Lower leg skin (tissue), 4 donors: ENCODE measurements at regions not wholly inside any gene's neighbourhood (a gene's known extent, or its start where the extent isn't known, plus 50 kb on each side); places are given as distances from the start of the nearest gene placed in this dataset.

Experiments
- DNase-seq, 2 donors: peaks; one replicate each; pipeline ENCODE4 v3.0.0-alpha.2; 2019; ENCODE audit warnings: low spot score in 2 of 2
- H3K4me3 ChIP-seq: fragments of 200-600 bp; sonication (generic); 2 replicates; pipeline ENCODE4 v1.5.1; 2017; ENCODE audit warnings: mild to moderate bottlenecking, low read depth; ENCODE audit not compliant: poor library complexity, severe bottlenecking
- CTCF ChIP-seq, 3 donors: fragments of 450-650 bp; IDR thresholded peaks; one replicate each; pipeline ENCODE4 v1.5.1; 2016; ENCODE audit warnings: antibody characterized with exemption in 3 of 3, mild to moderate bottlenecking in 3 of 3, moderate library complexity in 2 of 3
- POLR2A ChIP-seq, 2 donors: fragments of 450-650 bp; IDR thresholded peaks; one replicate each; pipeline ENCODE4 v1.6.1; 2016 to 2017; ENCODE audit warnings: antibody characterized with exemption in 2 of 2, mild to moderate bottlenecking in 1 of 2, moderate library complexity in 1 of 2
- WGBS, 2 donors: methylation state at CpG; one replicate each; pipeline ENCODE4 v1.1.5; 2018; 5-methylcytosine and 5-hydroxymethylcytosine counted together
- intact Hi-C: fragments of 100-400 bp; cut with DNase I; formaldehyde crosslinking; loops from one replicate; pipeline ENCODE4 v1.15.0; 2023; ENCODE audit warnings: low total_unique reads

- no peak for TF ChIP-seq CTCF (IDR thresholded peaks at IDR 0.05)
- no peak overlapping the region for H3K4me3 ChIP-seq
- intact Hi-C loops: no loop called here
- no peak for DNase-seq
- 76 to 87% methylated on average over 2 of the region's 2 CpGs for WGBS, 2 donors
Observed at GRCh38 chr4:67162690-67163089, 382.6 kb downstream of the CENPC start.

- no peak overlapping the region for H3K4me3 ChIP-seq
- intact Hi-C loops: no loop called here
Observed at GRCh38 chr4:67161311-67161710, 384.0 kb downstream of the CENPC start.

GRCh38 chr4:67160394-67160793 is 384.9 kb downstream of the CENPC start:
- 20 to 29% methylated on average over 3 of the region's 3 CpGs for WGBS, 2 donors
- DNase-seq: no peak
- TF ChIP-seq CTCF (IDR thresholded peaks at IDR 0.05): no peak
- TF ChIP-seq POLR2A (IDR thresholded peaks at IDR 0.05): no peak
- H3K4me3 ChIP-seq: no peak overlapping the region
- intact Hi-C loops: no loop called here

More at GRCh38 chr4:67161311-67161710, 384.0 kb downstream of the CENPC start:
- DNase-seq: no peak
- TF ChIP-seq POLR2A (IDR thresholded peaks at IDR 0.05) (no peak), CTCF (IDR thresholded peaks at IDR 0.05) (no peak)
- 77 to 86% methylated on average over 3 of the region's 3 CpGs for WGBS, 2 donors

- H3K4me3 ChIP-seq: no peak overlapping the region
- intact Hi-C loops: no loop called here
- WGBS, 2 donors: 48 to 65% methylated on average over 1 of the region's 1 CpG
- no peak for DNase-seq
- TF ChIP-seq POLR2A (IDR thresholded peaks at IDR 0.05) (no peak), CTCF (IDR thresholded peaks at IDR 0.05) (no peak)
Observed at GRCh38 chr4:67158666-67159065, 386.6 kb downstream of the CENPC start.

- H3K4me3 ChIP-seq: no peak overlapping the region
- TF ChIP-seq POLR2A (IDR thresholded peaks at IDR 0.05) (no peak), CTCF (IDR thresholded peaks at IDR 0.05) (no peak)
- DNase-seq: no peak
- intact Hi-C loops: no loop called here
- WGBS, 2 donors: 58 to 64% methylated on average over 3 of the region's 3 CpGs
Observed at GRCh38 chr4:67152976-67153375, 392.3 kb downstream of the CENPC start.
